A673 (cell line): ENCODE measurements at regions not wholly inside any gene's neighbourhood (a gene's known extent, or its start where the extent isn't known, plus 50 kb on each side); places are given as distances from the start of the nearest gene placed in this dataset.

Source experiments
- CTCF ChIP-seq: fragments of 300-800, 200-600 bp; sonication (generic); conservative IDR thresholded peaks from 2 replicates; pipeline ENCODE4 v1.5.1; 2017; ENCODE audit warnings: low read depth, mild to moderate bottlenecking, antibody characterized with exemption, low read length, moderate library complexity, mixed read lengths
- EZH2 ChIP-seq: fragments of 200-600 bp; sonication (generic); IDR thresholded peaks from 2 replicates; pipeline ENCODE4 v1.6.1; 2017; ENCODE audit warnings: borderline replicate concordance, low read depth, mild to moderate bottlenecking, mixed read lengths, antibody characterized with exemption, low read length; ENCODE audit not compliant: poor library complexity, severe bottlenecking

- TF ChIP-seq CTCF (no peak), EZH2 (no peak)
These were observed 214.0 kb downstream of the CLIC5 start for GRCh38 chr6:45801471-45802289.
